PC-9 (cell line): ENCODE measurements at regions not wholly inside any gene's neighbourhood (a gene's known extent, or its start where the extent isn't known, plus 50 kb on each side); places are given as distances from the start of the nearest gene placed in this dataset.

ENCODE experiments used
- BruUV-seq: library from RNA; stranded (reverse); fragments of 400-500 nt; replicated peaks from 2 replicates; lab custom pipeline; 2021; lab: Mats Ljungman, UMichigan
- CTCF ChIA-PET: fragments of 300-600 bp; sonication (Branson Sonifier 250); formaldehyde crosslinking; loops from one replicate; lab custom pipeline; 2022; ENCODE audit warnings: antibody characterized with exemption; lab: Charles Lee
- POLR2A ChIA-PET: fragments of 300-600 bp; sonication (Branson Sonifier 250); formaldehyde crosslinking; loops from one replicate; lab custom pipeline; 2022; ENCODE audit warnings: antibody characterized with exemption; ENCODE audit not compliant: unreplicated experiment; lab: Charles Lee
- DNase-seq, 2 experiments: peaks; one replicate each; pipeline versions ENCODE4 v3.0.0 to v3.0.0-alpha.2; 2015 to 2022; ENCODE audit warnings: mixed read lengths in 1 of 2
- H2AFZ ChIP-seq: fragments of 200-600 bp; sonication (generic); 2 replicates; pipeline ENCODE4 v1.8.1; 2017; ENCODE audit warnings: antibody characterized with exemption
- H3F3A ChIP-seq: fragments of 200-600 bp; sonication (generic); 2 replicates; pipeline ENCODE4 v1.8.1; 2017; ENCODE audit warnings: antibody characterized with exemption, mild to moderate bottlenecking, low read depth; ENCODE audit not compliant: insufficient read depth
- H3K27ac ChIP-seq: fragments of 200-600 bp; sonication (generic); 2 replicates; pipeline ENCODE4 v1.6.1; 2016; ENCODE audit warnings: mixed run types
- H3K27me3 ChIP-seq: fragments of 200-600 bp; sonication (generic); 2 replicates; pipeline ENCODE4 v1.6.1; 2016; ENCODE audit warnings: low read depth, mixed run types; ENCODE audit not compliant: insufficient read depth
- H3K36me3 ChIP-seq: fragments of 200-600 bp; sonication (generic); 2 replicates; pipeline ENCODE4 v1.6.1; 2016; ENCODE audit warnings: low read depth, mixed run types
- H3K4me1 ChIP-seq: fragments of 200-600 bp; sonication (generic); replicated peaks from 2 replicates; pipeline ENCODE4 v1.6.1; 2016; ENCODE audit warnings: mixed run types; ENCODE audit not compliant: insufficient read depth
- H3K4me2 ChIP-seq: fragments of 200-600 bp; sonication (generic); 2 replicates; pipeline ENCODE4 v1.6.1; 2017; ENCODE audit warnings: mixed run types
- H3K4me3 ChIP-seq: fragments of 200-600 bp; sonication (generic); 2 replicates; pipeline ENCODE4 v1.6.1; 2016; ENCODE audit warnings: mixed run types
- H3K79me2 ChIP-seq: fragments of 200-600 bp; sonication (generic); 2 replicates; pipeline ENCODE4 v1.6.1; 2017; ENCODE audit warnings: low read depth, mixed run types
- H3K9me2 ChIP-seq: fragments of 200-600 bp; sonication (generic); 2 replicates; pipeline ENCODE4 v1.8.1; 2017; ENCODE audit warnings: mild to moderate bottlenecking; ENCODE audit not compliant: insufficient read depth
- H3K9me3 ChIP-seq: fragments of 200-600 bp; sonication (generic); 2 replicates; pipeline ENCODE4 v1.8.1; 2016; ENCODE audit warnings: low read depth; ENCODE audit not compliant: insufficient read depth
- H4K20me1 ChIP-seq: fragments of 200-600 bp; sonication (generic); 2 replicates; pipeline ENCODE4 v1.8.1; 2017; ENCODE audit not compliant: insufficient read depth
- EZH2 ChIP-seq: fragments of 200-600 bp; sonication (generic); IDR thresholded peaks from 2 replicates; pipeline ENCODE4 v1.8.0; 2017; ENCODE audit warnings: antibody characterized with exemption, low read depth
- intact Hi-C: fragments of 100-400 bp; cut with micrococcal nuclease; formaldehyde crosslinking; loops from one replicate; pipeline ENCODE4 v1.10.0; 2022; ENCODE audit not compliant: unreplicated experiment
- TF ChIP-seq, protein P1 (sequence below): fragments of 200-600 bp; sonication (generic); conservative IDR thresholded peaks from 2 replicates; pipeline ENCODE4 v1.6.1; 2017; ENCODE audit warnings: mixed run types, antibody characterized with exemption, mild to moderate bottlenecking, moderate library complexity

- H4K20me1 ChIP-seq: no peaks in the 10 kb centered on the region; the same call in 1 of the 2 replicates
- no peak overlapping the region for H3K27ac ChIP-seq
- H3F3A ChIP-seq: no peaks in the 10 kb centered on the region
- ChIA-PET CTCF (no interaction called here), POLR2A (no interaction called here)
- H3K4me2 ChIP-seq: no peak overlapping the region
- H3K9me3 ChIP-seq: no peaks in the 10 kb centered on the region
- H3K4me1 ChIP-seq: no peaks in the 10 kb centered on the region
- H3K79me2 ChIP-seq: no peaks in the 10 kb centered on the region
- H3K27me3 ChIP-seq: no peaks in the 10 kb centered on the region
- no peak for TF ChIP-seq EZH2
- TF ChIP-seq, protein P1, sequence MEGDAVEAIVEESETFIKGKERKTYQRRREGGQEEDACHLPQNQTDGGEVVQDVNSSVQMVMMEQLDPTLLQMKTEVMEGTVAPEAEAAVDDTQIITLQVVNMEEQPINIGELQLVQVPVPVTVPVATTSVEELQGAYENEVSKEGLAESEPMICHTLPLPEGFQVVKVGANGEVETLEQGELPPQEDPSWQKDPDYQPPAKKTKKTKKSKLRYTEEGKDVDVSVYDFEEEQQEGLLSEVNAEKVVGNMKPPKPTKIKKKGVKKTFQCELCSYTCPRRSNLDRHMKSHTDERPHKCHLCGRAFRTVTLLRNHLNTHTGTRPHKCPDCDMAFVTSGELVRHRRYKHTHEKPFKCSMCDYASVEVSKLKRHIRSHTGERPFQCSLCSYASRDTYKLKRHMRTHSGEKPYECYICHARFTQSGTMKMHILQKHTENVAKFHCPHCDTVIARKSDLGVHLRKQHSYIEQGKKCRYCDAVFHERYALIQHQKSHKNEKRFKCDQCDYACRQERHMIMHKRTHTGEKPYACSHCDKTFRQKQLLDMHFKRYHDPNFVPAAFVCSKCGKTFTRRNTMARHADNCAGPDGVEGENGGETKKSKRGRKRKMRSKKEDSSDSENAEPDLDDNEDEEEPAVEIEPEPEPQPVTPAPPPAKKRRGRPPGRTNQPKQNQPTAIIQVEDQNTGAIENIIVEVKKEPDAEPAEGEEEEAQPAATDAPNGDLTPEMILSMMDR: no peak
- no peak for DNase-seq
- H3K4me3 ChIP-seq: no peak overlapping the region
- H3K9me2 ChIP-seq: no peaks in the 10 kb centered on the region
- no peaks in the 10 kb centered on the region for H3K36me3 ChIP-seq
- no peak overlapping the region for H2AFZ ChIP-seq
- BruUV-seq: no TSS peak
- intact Hi-C loops: no loop called here
These were observed 1065.8 kb downstream of the REEP3 start for GRCh38 chr10:64586934-64587503.

DNA sequence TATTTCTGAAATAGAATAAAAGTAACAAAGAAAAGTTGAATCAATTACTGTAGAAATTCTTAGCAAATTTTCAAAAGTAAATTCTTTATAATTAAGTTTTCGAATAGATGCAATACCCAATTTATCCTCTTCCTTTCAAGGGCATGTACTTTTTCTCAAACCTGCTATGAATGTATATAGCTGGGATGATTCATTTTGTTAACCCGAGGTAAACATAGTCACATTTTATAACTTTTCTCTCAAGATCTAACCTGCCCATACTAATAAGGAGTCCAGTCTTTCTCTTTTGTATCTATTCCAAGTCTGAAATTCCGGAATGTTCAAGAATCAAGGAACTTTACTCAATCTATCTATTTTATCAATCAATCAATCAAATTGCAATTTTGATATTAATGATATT, 1072.9 kb downstream of the REEP3 start:
- intact Hi-C loops: no loop called here
- Histone ChIP-seq H3K27ac (no peak overlapping the region), H2AFZ (no peak overlapping the region), H3K27me3 (no peaks in the 10 kb centered on the region), H3K9me3 (no peaks in the 10 kb centered on the region), H3K36me3 (no peaks in the 10 kb centered on the region), H3K9me2 (peaks cover 4% of the 10 kb centered on the region; the same call in 1 of the 2 replicates), H3K4me2 (no peak overlapping the region), H3K4me1 (no peaks in the 10 kb centered on the region), H3F3A (no peaks in the 10 kb centered on the region), H4K20me1 (no peaks in the 10 kb centered on the region), H3K79me2 (no peaks in the 10 kb centered on the region), H3K4me3 (no peak overlapping the region)
- DNase-seq: no peak
- TF ChIP-seq, protein P1: no peak
- TF ChIP-seq EZH2: no peak
- no TSS peak for BruUV-seq
- ChIA-PET POLR2A (no interaction called here), CTCF (no interaction called here)

DNA sequence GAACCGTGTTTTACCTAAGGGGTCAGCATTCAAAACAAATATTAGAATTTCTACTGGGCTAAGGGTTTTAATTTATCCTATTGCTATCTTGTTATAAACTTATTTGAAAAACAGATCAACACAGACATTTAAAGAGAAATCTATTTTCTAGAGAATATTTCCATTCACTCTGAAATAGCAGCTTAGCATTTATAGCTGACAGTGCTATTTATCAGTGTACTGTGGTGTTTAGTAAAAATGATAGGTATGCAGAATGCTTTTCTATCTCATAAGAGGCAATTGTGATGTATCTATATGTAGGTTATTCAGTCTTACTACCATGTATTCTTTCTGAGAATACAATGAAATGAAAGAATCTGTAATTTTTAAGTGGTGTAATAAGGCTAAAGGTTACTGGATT, 1077.4 kb downstream of the REEP3 start:
- no TSS peak for BruUV-seq
- TF ChIP-seq, protein P1: no peak
- TF ChIP-seq EZH2: no peak
- H3K4me1 ChIP-seq: no peaks in the 10 kb centered on the region
- no peaks in the 10 kb centered on the region for H3F3A ChIP-seq
- H3K79me2 ChIP-seq: no peaks in the 10 kb centered on the region
- H3K27ac ChIP-seq: no peak overlapping the region
- intact Hi-C loops: no loop called here
- H3K36me3 ChIP-seq: no peaks in the 10 kb centered on the region
- H3K4me3 ChIP-seq: no peak overlapping the region
- no peak overlapping the region for H2AFZ ChIP-seq
- no peaks in the 10 kb centered on the region for H4K20me1 ChIP-seq
- peaks cover 1% of the 10 kb centered on the region; the same call in 1 of the 2 replicates for H3K9me2 ChIP-seq
- ChIA-PET POLR2A (no interaction called here), CTCF (no interaction called here)
- H3K27me3 ChIP-seq: no peaks in the 10 kb centered on the region
- H3K9me3 ChIP-seq: no peaks in the 10 kb centered on the region
- no peak overlapping the region for H3K4me2 ChIP-seq
- DNase-seq: no peak
